ENCODE measurements at regions not wholly inside any gene's neighbourhood (a gene's known extent, or its start where the extent isn't known, plus 50 kb on each side); places are given as distances from the start of the nearest gene placed in this dataset.
"Not testable (repeated sequence)": the region's sequence is repeated elsewhere in the genome, so short reads cannot be mapped to it uniquely, and the experiment has no call there.

DNA sequence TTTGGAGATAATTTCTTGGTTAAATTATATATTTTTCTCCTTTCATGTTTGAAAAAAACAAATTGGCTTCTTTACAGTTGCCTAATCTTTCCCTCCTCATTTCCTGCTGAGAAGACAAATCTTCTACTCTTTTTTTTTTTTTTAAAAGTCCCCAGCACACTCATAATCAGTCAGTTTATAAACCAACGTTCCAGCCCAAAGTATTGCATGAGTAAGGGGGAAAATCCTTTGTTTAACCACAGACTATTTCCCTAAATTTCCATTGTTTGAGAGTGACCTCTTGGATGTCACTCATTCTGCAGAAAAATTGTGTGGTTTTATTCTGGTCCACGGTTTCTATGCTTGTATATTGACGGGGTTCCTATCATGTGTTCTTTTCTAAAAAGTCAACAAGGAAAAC lies 55.1 kb upstream of the TLR4 start:
- H3K4me3 Mint-ChIP-seq (ENCODE audit: unreplicated experiment) = no peak overlapping the region
- H3K36me3 Mint-ChIP-seq (ENCODE audit: unreplicated experiment) = no peaks in the 10 kb centered on the region
- no peaks in the 10 kb centered on the region for H3K9me3 Mint-ChIP-seq (ENCODE audit: unreplicated experiment)
- H3K27me3 Mint-ChIP-seq (ENCODE audit: unreplicated experiment) = peaks cover 2% of the 10 kb centered on the region
- peaks cover 15% of the 10 kb centered on the region for H3K4me1 Mint-ChIP-seq (ENCODE audit: low read depth, unreplicated experiment)
- no peak overlapping the region for H3K27ac Mint-ChIP-seq (ENCODE audit: unreplicated experiment)
- no peak for TF ChIP-seq CTCF (IDR thresholded peaks at IDR 0.05; ENCODE audit: partially characterized antibody, unreplicated experiment)
- no peak for DNase-seq

- no peak overlapping the region for H3K4me3 Mint-ChIP-seq (ENCODE audit: unreplicated experiment)
- H3K9me3 Mint-ChIP-seq (ENCODE audit: unreplicated experiment) = no peaks in the 10 kb centered on the region
- H3K4me1 Mint-ChIP-seq (ENCODE audit: low read depth, unreplicated experiment) = peaks cover 24% of the 10 kb centered on the region
- H3K36me3 Mint-ChIP-seq (ENCODE audit: unreplicated experiment) = no peaks in the 10 kb centered on the region
- peak; percentile 53 for TF ChIP-seq CTCF (IDR thresholded peaks at IDR 0.05; ENCODE audit: partially characterized antibody, unreplicated experiment)
- no peak overlapping the region for H3K27ac Mint-ChIP-seq (ENCODE audit: unreplicated experiment)
- H3K27me3 Mint-ChIP-seq (ENCODE audit: unreplicated experiment) = no peaks in the 10 kb centered on the region
- DNase-seq = no peak
Observed at GRCh38 chr9:117644932-117645636, 59.1 kb upstream of the TLR4 start.

DNA sequence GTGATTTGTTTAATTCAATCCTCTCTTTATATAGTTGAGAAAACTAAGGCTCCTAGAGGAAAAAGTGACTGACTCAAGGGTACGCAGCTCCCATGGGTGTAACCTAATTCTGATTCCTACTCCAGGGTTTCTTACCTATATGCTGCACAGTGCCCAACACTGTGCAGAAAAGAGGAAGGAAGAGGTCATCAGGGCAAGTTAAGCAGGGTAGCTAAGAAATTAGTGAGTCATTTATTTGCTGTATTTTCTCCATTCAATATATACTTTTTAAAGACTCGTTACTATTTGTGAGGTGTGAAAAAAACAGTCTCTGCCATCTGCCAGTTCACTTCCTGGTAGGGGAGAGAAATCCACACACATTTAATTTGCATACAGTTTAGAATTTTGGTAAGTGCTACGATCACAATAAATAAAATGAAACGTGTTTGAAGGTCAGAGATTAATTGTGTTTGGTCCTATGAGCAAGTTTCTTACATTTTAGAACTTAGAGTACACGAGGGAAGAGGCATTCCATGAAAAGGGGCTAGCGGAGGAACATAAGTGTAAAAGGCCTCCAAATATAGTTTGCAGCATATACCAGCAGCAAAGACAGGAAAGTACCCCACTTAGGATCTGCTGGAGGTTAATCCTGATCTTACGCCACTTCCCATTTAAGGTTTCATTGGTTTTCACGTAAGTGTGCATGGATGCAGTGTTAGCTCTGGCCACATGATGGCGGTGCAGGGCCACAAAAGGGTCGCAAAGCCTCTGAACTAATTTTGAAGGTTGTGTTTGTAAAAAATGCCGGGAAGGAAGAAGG lies 59.9 kb upstream of the TLR4 start:
- peak; percentile 84 for DNase-seq
- no peaks in the 10 kb centered on the region for H3K36me3 Mint-ChIP-seq (ENCODE audit: unreplicated experiment)
- H3K9me3 Mint-ChIP-seq (ENCODE audit: unreplicated experiment) = no peaks in the 10 kb centered on the region
- peak; percentile 93 for TF ChIP-seq CTCF (IDR thresholded peaks at IDR 0.05; ENCODE audit: partially characterized antibody, unreplicated experiment)
- no peak overlapping the region for H3K4me3 Mint-ChIP-seq (ENCODE audit: unreplicated experiment)
- H3K27ac Mint-ChIP-seq (ENCODE audit: unreplicated experiment) = no peak overlapping the region
- peaks cover 24% of the 10 kb centered on the region for H3K4me1 Mint-ChIP-seq (ENCODE audit: low read depth, unreplicated experiment)
- no peaks in the 10 kb centered on the region for H3K27me3 Mint-ChIP-seq (ENCODE audit: unreplicated experiment)

DNA sequence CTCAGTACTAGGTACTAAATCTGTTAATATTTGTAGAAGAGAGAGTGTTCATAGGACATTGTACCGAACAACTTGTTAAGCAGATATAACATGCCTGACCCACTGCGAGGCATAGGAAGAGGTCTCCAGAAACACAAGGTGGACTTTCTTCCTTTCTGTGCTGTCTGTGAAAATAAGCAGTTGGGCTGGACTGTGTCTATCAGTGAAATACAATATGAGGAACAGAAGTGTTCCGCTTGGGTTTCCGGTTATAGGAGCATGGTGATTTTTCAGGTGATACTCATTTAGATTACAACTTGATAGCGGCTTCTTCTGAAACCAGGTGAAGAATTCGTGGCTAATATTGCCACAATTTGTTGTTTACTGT lies 60.9 kb upstream of the TLR4 start:
- Mint-ChIP-seq H3K27me3 (ENCODE audit: unreplicated experiment) (no peaks in the 10 kb centered on the region), H3K9me3 (ENCODE audit: unreplicated experiment) (no peaks in the 10 kb centered on the region), H3K4me1 (ENCODE audit: low read depth, unreplicated experiment) (peaks cover 24% of the 10 kb centered on the region), H3K36me3 (ENCODE audit: unreplicated experiment) (no peaks in the 10 kb centered on the region), H3K4me3 (ENCODE audit: unreplicated experiment) (no peak overlapping the region), H3K27ac (ENCODE audit: unreplicated experiment) (no peak overlapping the region)
- no peak for DNase-seq
- TF ChIP-seq CTCF (IDR thresholded peaks at IDR 0.05; ENCODE audit: partially characterized antibody, unreplicated experiment) = no peak

DNA sequence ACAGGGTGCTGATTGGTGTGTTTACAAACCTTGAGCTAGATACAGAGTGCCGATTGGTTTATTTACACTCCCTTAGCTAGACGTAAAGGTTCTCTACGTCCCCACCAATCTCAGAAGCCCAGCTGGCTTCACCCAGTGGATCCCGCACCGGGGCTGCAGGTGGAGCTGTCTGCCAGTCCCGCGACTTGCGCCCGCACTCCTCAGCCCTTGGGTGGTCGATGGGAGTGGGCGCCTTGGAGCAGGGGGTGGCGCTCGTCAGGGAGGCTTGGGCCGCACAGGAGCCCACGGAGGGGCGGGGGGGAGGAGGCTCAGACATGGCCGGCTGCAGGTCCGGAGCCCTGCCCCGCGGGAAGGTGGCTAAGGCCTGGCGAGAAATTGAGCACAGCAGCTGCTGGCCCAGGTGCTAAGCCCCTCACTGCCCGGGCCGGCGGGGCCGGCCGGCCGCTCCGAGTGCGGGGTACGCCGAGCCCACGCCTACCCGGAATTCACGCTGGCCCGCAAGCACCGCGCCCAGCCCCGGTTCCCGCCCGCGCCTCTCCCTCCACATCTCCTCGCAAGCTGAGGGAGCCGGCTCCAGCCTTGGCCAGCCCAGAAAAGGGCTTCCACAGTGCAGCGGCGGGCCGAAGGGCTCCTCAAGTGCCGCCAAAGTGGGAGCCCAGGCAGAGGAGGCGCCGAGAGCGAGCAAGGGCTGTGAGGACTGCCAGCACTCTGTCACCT lies 61.5 kb upstream of the TLR4 start:
- not testable (repeated sequence) for DNase-seq

More for the DNA sequence above, 61.5 kb upstream of the TLR4 start:
- not testable (repeated sequence) for H3K9me3 Mint-ChIP-seq (ENCODE audit: unreplicated experiment); H3K4me3 Mint-ChIP-seq (ENCODE audit: unreplicated experiment); H3K27me3 Mint-ChIP-seq (ENCODE audit: unreplicated experiment); H3K27ac Mint-ChIP-seq (ENCODE audit: unreplicated experiment); H3K36me3 Mint-ChIP-seq (ENCODE audit: unreplicated experiment)
- H3K4me1 Mint-ChIP-seq (ENCODE audit: low read depth, unreplicated experiment) = peaks cover 24% of the 10 kb centered on the region

Measured in glutamatergic neuron (in vitro differentiated cells).